ENCODE measurements at regions not wholly inside any gene's neighbourhood (a gene's known extent, or its start where the extent isn't known, plus 50 kb on each side); places are given as distances from the start of the nearest gene placed in this dataset.

- no peak for FAIRE-seq
Measured at GRCh38 chr10:128629111-128630096, 503.2 kb upstream of the MKI67 start.

GRCh38 chr10:128630787-128631252 is 504.6 kb upstream of the MKI67 start:
- FAIRE-seq, result no peak

GRCh38 chr10:128631801-128632241 is 505.6 kb upstream of the MKI67 start:
- FAIRE-seq, result no peak

- no peak for FAIRE-seq
Measured at GRCh38 chr10:128632694-128633093, 506.5 kb upstream of the MKI67 start.

- no peak for FAIRE-seq
Measured at GRCh38 chr10:128633864-128634540, 507.8 kb upstream of the MKI67 start.

- no peak for FAIRE-seq
Measured at GRCh38 chr10:128642023-128642422, 515.8 kb upstream of the MKI67 start.

GRCh38 chr10:128642502-128642901 is 516.3 kb upstream of the MKI67 start:
- FAIRE-seq, result no peak

- FAIRE-seq, result no peak
Measured at GRCh38 chr10:128643658-128644057, 517.4 kb upstream of the MKI67 start.

- no peak for FAIRE-seq
Measured at GRCh38 chr10:128645486-128645885, 519.3 kb upstream of the MKI67 start.

GRCh38 chr10:128646956-128647355 is 520.7 kb upstream of the MKI67 start:
- no peak for FAIRE-seq

- FAIRE-seq, result no peak
Measured at GRCh38 chr10:128657548-128657947, 531.3 kb upstream of the MKI67 start.

- FAIRE-seq, result no peak
Measured at GRCh38 chr10:128660726-128661125, 534.5 kb upstream of the MKI67 start.

GRCh38 chr10:128661404-128662197 is 535.4 kb upstream of the MKI67 start:
- FAIRE-seq, result no peak

- FAIRE-seq, result no peak
Measured at GRCh38 chr10:128662520-128662919, 536.3 kb upstream of the MKI67 start.

GRCh38 chr10:128664729-128665128 is 538.5 kb upstream of the MKI67 start:
- no peak for FAIRE-seq

GRCh38 chr10:128675405-128675804 is 549.2 kb upstream of the MKI67 start:
- FAIRE-seq, result no peak

- no peak for FAIRE-seq
Measured at GRCh38 chr10:128680116-128680515, 553.9 kb upstream of the MKI67 start.

- FAIRE-seq, result no peak
Measured at GRCh38 chr10:128684215-128684614, 558.0 kb upstream of the MKI67 start.

GRCh38 chr10:128686630-128687278 is 560.5 kb upstream of the MKI67 start:
- no peak for FAIRE-seq

GRCh38 chr10:128687408-128687807 is 561.2 kb upstream of the MKI67 start:
- FAIRE-seq, result no peak

GRCh38 chr10:128687927-128688549 is 561.8 kb upstream of the MKI67 start:
- FAIRE-seq, result no peak

- no peak for FAIRE-seq
Measured at GRCh38 chr10:128689667-128690066, 563.4 kb upstream of the MKI67 start.
